H9 (cell line): ENCODE measurements at regions not wholly inside any gene's neighbourhood (a gene's known extent, or its start where the extent isn't known, plus 50 kb on each side); places are given as distances from the start of the nearest gene placed in this dataset.

Experiments used
- DNase-seq: peaks from one replicate; pipeline ENCODE4 v3.0.0-alpha.2; 2017
- H2AFZ ChIP-seq: one replicate; pipeline ENCODE4 v1.6.1; 2013; ENCODE audit warnings: mild to moderate bottlenecking, low read length, control low read depth, moderate library complexity
- H2AK5ac ChIP-seq: 2 replicates; pipeline ENCODE4 v1.6.1; 2013; ENCODE audit warnings: low read length, control low read depth, mixed read lengths; ENCODE audit not compliant: insufficient read length
- H2BK120ac ChIP-seq: one replicate; pipeline ENCODE4 v1.6.1; 2013; ENCODE audit warnings: low read depth, mild to moderate bottlenecking, low read length, control low read depth, inconsistent platforms; ENCODE audit not compliant: poor library complexity, severe bottlenecking
- H2BK12ac ChIP-seq: 2 replicates; pipeline ENCODE4 v1.6.1; 2013; ENCODE audit warnings: low read length, control low read depth, mixed read lengths, low read depth; ENCODE audit not compliant: insufficient read length
- H2BK15ac ChIP-seq: 2 replicates; pipeline ENCODE4 v1.6.1; 2013; ENCODE audit warnings: low read depth, low read length, control low read depth
- H2BK20ac ChIP-seq: one replicate; pipeline ENCODE4 v1.6.1; 2013; ENCODE audit warnings: low read depth, mild to moderate bottlenecking, low read length, control low read depth, inconsistent platforms; ENCODE audit not compliant: poor library complexity, severe bottlenecking
- H2BK5ac ChIP-seq: 2 replicates; pipeline ENCODE4 v1.6.1; 2013; ENCODE audit warnings: low read length, control low read depth, mixed read lengths; ENCODE audit not compliant: insufficient read length
- H3K14ac ChIP-seq: 2 replicates; pipeline ENCODE4 v1.6.1; 2013; ENCODE audit warnings: low read length, control low read depth; ENCODE audit not compliant: insufficient read depth
- H3K18ac ChIP-seq: 2 replicates; pipeline ENCODE4 v1.6.1; 2013; ENCODE audit warnings: low read depth, mild to moderate bottlenecking, mixed read lengths, low read length, control low read depth; ENCODE audit not compliant: insufficient read length
- H3K23ac ChIP-seq: 2 replicates; pipeline ENCODE4 v1.6.1; 2013; ENCODE audit warnings: low read length, control low read depth, mixed read lengths, low read depth; ENCODE audit not compliant: insufficient read length
- H3K23me2 ChIP-seq: 2 replicates; pipeline ENCODE4 v1.6.1; 2013; ENCODE audit warnings: low read depth, mild to moderate bottlenecking, mixed read lengths, low read length, control low read depth; ENCODE audit not compliant: insufficient read length, poor library complexity, severe bottlenecking
- H3K27ac ChIP-seq: 2 replicates; pipeline ENCODE4 v1.5.1; 2013; ENCODE audit warnings: low read length, control low read depth, mixed read lengths, low read depth; ENCODE audit not compliant: insufficient read length
- H3K27me3 ChIP-seq: 2 replicates; pipeline ENCODE4 v1.6.1; 2013; ENCODE audit warnings: low read length, control low read depth, inconsistent platforms; ENCODE audit not compliant: insufficient read depth
- H3K4ac ChIP-seq: 2 replicates; pipeline ENCODE4 v1.6.1; 2013; ENCODE audit warnings: low read depth, mild to moderate bottlenecking, control low read depth, inconsistent platforms, low read length, moderate library complexity
- H3K4me1 ChIP-seq: 2 replicates; pipeline ENCODE4 v1.6.1; 2013; ENCODE audit warnings: low read length, control low read depth, inconsistent platforms; ENCODE audit not compliant: insufficient read depth
- H3K4me2 ChIP-seq: 2 replicates; pipeline ENCODE4 v1.6.1; 2013; ENCODE audit warnings: low read length, control low read depth, mixed read lengths; ENCODE audit not compliant: insufficient read length, insufficient read depth
- H3K56ac ChIP-seq: 2 replicates; pipeline ENCODE4 v1.6.1; 2013; ENCODE audit warnings: low read depth, mild to moderate bottlenecking, mixed read lengths, low read length, control low read depth; ENCODE audit not compliant: insufficient read length
- H3K79me1 ChIP-seq: 2 replicates; pipeline ENCODE4 v1.6.1; 2013; ENCODE audit warnings: low read depth, mild to moderate bottlenecking, moderate library complexity, low read length, control low read depth, inconsistent platforms; ENCODE audit not compliant: insufficient read depth, poor library complexity, severe bottlenecking
- H3K79me2 ChIP-seq: 2 replicates; pipeline ENCODE4 v1.6.1; 2013; ENCODE audit warnings: low read length, control low read depth, inconsistent platforms; ENCODE audit not compliant: insufficient read depth
- H3K9ac ChIP-seq: 2 replicates; pipeline ENCODE4 v1.6.1; 2013; ENCODE audit warnings: low read length, control low read depth, mixed read lengths; ENCODE audit not compliant: insufficient read length; ENCODE audit errors: extremely low read depth
- H3K9me3 ChIP-seq: one replicate; pipeline ENCODE4 v1.6.1; 2013; ENCODE audit warnings: low read depth, low read length, inconsistent platforms; ENCODE audit not compliant: control insufficient read depth
- H3T11ph ChIP-seq: one replicate; pipeline ENCODE4 v1.6.1; 2013; ENCODE audit warnings: mild to moderate bottlenecking, low read length, control low read depth, inconsistent platforms
- H4K20me1 ChIP-seq: one replicate; pipeline ENCODE4 v1.6.1; 2013; ENCODE audit not compliant: control insufficient read depth, insufficient read length, insufficient read depth
- H4K5ac ChIP-seq: 2 replicates; pipeline ENCODE4 v1.6.1; 2013; ENCODE audit warnings: low read depth, mild to moderate bottlenecking, mixed read lengths, low read length, control low read depth; ENCODE audit not compliant: insufficient read length
- H4K8ac ChIP-seq: replicated peaks from 2 replicates; pipeline ENCODE4 v1.6.1; 2013; ENCODE audit warnings: low read length, control low read depth, mixed read lengths, low read depth; ENCODE audit not compliant: insufficient read length
- H4K91ac ChIP-seq: 2 replicates; pipeline ENCODE4 v1.6.1; 2013; ENCODE audit warnings: low read depth, mild to moderate bottlenecking, moderate library complexity, mixed read lengths, low read length, control low read depth; ENCODE audit not compliant: insufficient read length
- H3K27ac Mint-ChIP-seq, 3 experiments: 2 replicates in 2 of 3; 3 replicates in 1 of 3; pipeline ENCODE4 v1.8.0; 2020 to 2021; ENCODE audit warnings: mixed read lengths in 3 of 3, mild to moderate bottlenecking in 1 of 3, moderate library complexity in 1 of 3
- H3K27me3 Mint-ChIP-seq: 2 replicates; pipeline ENCODE4 v1.8.0; 2021; ENCODE audit warnings: low read depth, mild to moderate bottlenecking, moderate library complexity, mixed read lengths
- H3K36me3 Mint-ChIP-seq, 3 experiments: 2 replicates in 2 of 3; 3 replicates in 1 of 3; pipeline ENCODE4 v1.8.0; 2020 to 2021; ENCODE audit warnings: low read depth in 3 of 3, mixed read lengths in 3 of 3; ENCODE audit not compliant: insufficient read depth in 1 of 3
- H3K4me1 Mint-ChIP-seq, 2 experiments: 2 replicates each; pipeline ENCODE4 v1.8.0; 2020; ENCODE audit warnings: mixed read lengths in 2 of 2
- H3K4me3 Mint-ChIP-seq, 2 experiments: 2 replicates in 1 of 2; 3 replicates in 1 of 2; pipeline ENCODE4 v1.8.0; 2020 to 2021; ENCODE audit warnings: mild to moderate bottlenecking in 2 of 2, mixed read lengths in 2 of 2, moderate library complexity in 1 of 2
- H3K9me3 Mint-ChIP-seq, 2 experiments: 2 replicates in 1 of 2; 3 replicates in 1 of 2; pipeline ENCODE4 v1.8.0; 2020; ENCODE audit warnings: mild to moderate bottlenecking in 2 of 2, mixed read lengths in 2 of 2, moderate library complexity in 1 of 2
- CTCF ChIP-seq: fragments of 200-600 bp; sonication (generic); conservative IDR thresholded peaks from 3 replicates; pipeline ENCODE4 v1.8.0; 2021; ENCODE audit warnings: antibody characterized with exemption, mild to moderate bottlenecking
- WGBS: extraction: QIAGEN DNeasy Blood & Tissue Kit; methylation state at CpG from one replicate; pipeline ENCODE4 v1.1.7; 2013; ENCODE audit warnings: missing lambda C conversion rate, low lambda C conversion rate, mixed read lengths; ENCODE audit not compliant: insufficient read length; ENCODE audit errors: extremely low coverage; 5-methylcytosine and 5-hydroxymethylcytosine counted together

GRCh38 chr6:131394768-131395432 lies 178.1 kb upstream of the ARG1 start:
- no CpG with 5 or more reads among the region's 1 CpG for WGBS
- H4K20me1 ChIP-seq, result no peaks in the 10 kb centered on the region
- H3K27ac ChIP-seq, result no peak overlapping the region
- no peak for DNase-seq
- no peaks in the 10 kb centered on the region for H3K79me2 ChIP-seq
- H3K4me1 ChIP-seq, result no peaks in the 10 kb centered on the region
- H3K4me3 Mint-ChIP-seq, result no peak overlapping the region
- no peak overlapping the region for H3T11ph ChIP-seq
- no peak for TF ChIP-seq CTCF
- no peak overlapping the region for H3K9ac ChIP-seq
- H2BK12ac ChIP-seq, result no peak overlapping the region
- no peaks in the 10 kb centered on the region for H3K27me3 Mint-ChIP-seq
- H3K18ac ChIP-seq, result no peak overlapping the region
- no peak overlapping the region for H4K91ac ChIP-seq
- H2AFZ ChIP-seq, result no peak overlapping the region
- H4K8ac ChIP-seq, result no peak overlapping the region
- no peaks in the 10 kb centered on the region for H3K27me3 ChIP-seq
- no peak overlapping the region for H2BK120ac ChIP-seq
- H2BK5ac ChIP-seq, result no peak overlapping the region
- H3K14ac ChIP-seq, result no peak overlapping the region
- H3K27ac Mint-ChIP-seq, result no peak overlapping the region
- no peaks in the 10 kb centered on the region; a peak in 1 of 4 replicates for H3K4me1 Mint-ChIP-seq
- no peaks in the 10 kb centered on the region for H3K23me2 ChIP-seq
- no peak overlapping the region for H3K4ac ChIP-seq
- H2BK15ac ChIP-seq, result no peak overlapping the region
- H2AK5ac ChIP-seq, result no peak overlapping the region
- no peak overlapping the region for H4K5ac ChIP-seq
- H3K9me3 Mint-ChIP-seq, result peaks cover 0 to 8% of the 10 kb centered on the region in 2 experiments; a peak in 3 of 5 replicates
- no peak overlapping the region for H3K4me2 ChIP-seq
- no peak overlapping the region for H3K23ac ChIP-seq
- peaks cover 4 to 7% (median 5%) of the 10 kb centered on the region in 3 experiments; a peak in 5 of 7 replicates for H3K36me3 Mint-ChIP-seq
- no peaks in the 10 kb centered on the region for H3K79me1 ChIP-seq
- no peak overlapping the region for H3K56ac ChIP-seq
- H2BK20ac ChIP-seq, result no peak overlapping the region
- no peaks in the 10 kb centered on the region for H3K9me3 ChIP-seq
